ENCODE measurements at regions not wholly inside any gene's neighbourhood (a gene's known extent, or its start where the extent isn't known, plus 50 kb on each side); places are given as distances from the start of the nearest gene placed in this dataset.
"Not testable (repeated sequence)": the region's sequence is repeated elsewhere in the genome, so short reads cannot be mapped to it uniquely, and the experiment has no call there.

DNA sequence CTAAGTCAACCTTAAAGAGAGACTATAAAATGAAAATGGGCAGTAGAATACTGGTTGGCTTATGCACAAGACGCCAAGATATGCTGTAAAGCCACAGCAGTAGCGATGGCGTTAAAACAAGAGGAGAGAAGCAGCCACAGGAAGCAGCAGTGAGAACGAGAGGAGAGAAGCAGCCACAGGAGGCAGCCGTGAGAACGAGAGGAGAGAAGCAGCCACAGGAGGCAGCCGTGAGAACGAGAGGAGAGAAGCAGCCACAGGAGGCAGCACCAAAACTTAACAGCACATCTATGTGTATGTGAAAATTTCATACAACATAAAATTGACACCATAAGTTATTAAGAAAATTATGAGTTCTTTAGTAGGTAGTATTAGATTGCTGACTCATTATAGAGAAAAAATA, 2318.6 kb upstream of the ACO1 start:
- no peak for DNase-seq (ENCODE audit: insufficient read length, low spot score)
- no peak for FAIRE-seq
- no peak for TF ChIP-seq CTCF (IDR thresholded peaks at IDR 0.05; ENCODE audit: insufficient read depth, missing control alignments)

DNA sequence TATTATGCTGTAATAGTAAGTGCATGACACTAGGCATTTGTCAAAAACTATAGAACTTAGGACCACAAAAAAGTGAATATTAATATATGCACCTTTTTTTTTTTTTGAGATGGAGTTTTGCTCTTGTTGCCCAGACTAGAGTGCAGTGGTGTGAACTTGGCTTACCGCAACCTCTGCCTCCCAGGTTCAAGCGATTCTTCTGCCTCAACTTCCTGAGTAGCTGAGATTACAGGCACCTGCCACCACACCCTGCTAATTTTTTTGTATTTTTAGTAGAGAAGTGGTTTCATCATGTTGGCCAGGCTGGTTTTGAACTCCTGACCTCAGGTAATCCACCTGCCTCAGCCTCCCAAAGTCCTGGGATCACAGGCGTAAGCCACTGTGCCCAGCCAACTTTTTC, 2315.2 kb upstream of the ACO1 start:
- not testable (repeated sequence) for DNase-seq (ENCODE audit: insufficient read length, low spot score); FAIRE-seq

DNA sequence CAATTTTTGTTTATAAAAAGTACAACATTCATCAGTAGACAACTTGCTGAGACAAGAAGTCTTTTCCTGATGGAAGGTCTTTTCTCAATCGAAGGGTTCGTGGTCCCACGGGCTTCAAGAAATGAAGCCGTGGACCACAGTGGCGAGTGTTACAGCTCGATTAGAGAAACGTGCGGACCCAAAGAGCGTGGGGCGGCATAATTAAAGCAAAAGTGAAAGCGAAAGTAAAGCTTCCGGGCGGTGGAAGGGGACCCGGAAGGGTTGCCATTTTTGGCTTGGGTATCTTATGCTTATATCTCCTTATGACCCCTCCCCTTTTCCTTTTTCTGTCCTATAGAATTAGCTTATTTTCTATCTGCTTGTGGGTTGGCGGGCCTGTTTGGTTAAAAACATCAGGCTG, 2309.4 kb upstream of the ACO1 start:
- TF ChIP-seq CTCF (IDR thresholded peaks at IDR 0.05; ENCODE audit: insufficient read depth, missing control alignments): no peak
- FAIRE-seq (no peak), DNase-seq (ENCODE audit: insufficient read length, low spot score) (no peak)

- FAIRE-seq: no peak
- DNase-seq (ENCODE audit: insufficient read length, low spot score): no peak
Measured at GRCh38 chr9:30075451-30076199, 2308.8 kb upstream of the ACO1 start.

DNA sequence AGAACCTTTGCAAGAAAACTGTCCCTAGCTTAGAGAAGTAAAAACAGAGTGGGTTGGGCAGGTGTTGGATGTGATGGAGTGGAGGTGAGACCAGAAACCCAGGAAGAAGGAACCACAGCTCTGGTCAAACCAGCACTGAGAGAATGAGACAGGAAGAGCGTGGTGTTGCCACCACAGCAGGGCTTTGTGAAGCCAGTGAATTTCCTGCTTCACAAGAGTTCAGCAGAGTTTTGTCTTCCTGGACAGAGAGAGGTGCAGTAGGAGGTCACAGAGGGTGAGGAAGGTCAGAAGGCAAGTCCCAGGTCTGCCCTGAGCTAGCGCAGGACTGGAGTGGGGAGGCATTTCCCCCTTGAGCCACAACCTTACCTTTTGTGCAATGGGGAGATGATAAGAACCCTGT, 2306.2 kb upstream of the ACO1 start:
- no peak for TF ChIP-seq CTCF (IDR thresholded peaks at IDR 0.05; ENCODE audit: insufficient read depth, missing control alignments)
- no peak for DNase-seq (ENCODE audit: insufficient read length, low spot score)
- no peak for FAIRE-seq

More at GRCh38 chr9:30075451-30076199, 2308.8 kb upstream of the ACO1 start:
- no peak for TF ChIP-seq CTCF (IDR thresholded peaks at IDR 0.05; ENCODE audit: insufficient read depth, missing control alignments)

DNA sequence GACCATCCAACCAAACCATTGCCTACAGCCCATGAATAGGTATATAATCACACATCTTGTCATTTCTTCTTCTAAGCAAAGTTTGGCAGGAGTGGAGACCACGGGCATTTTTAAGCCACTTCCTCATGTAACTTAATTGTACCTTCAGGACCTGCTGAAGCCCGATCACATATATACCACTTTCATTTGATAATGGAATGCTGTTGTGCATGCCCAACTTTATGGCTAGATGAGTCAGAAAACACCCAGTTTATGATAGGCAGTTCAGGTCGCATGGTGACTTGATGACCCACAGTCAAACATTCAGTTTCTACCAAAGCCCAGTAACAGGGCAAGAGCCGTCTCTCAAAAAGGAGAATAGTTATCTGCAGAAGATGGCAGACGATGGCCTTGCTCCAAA, 2295.0 kb upstream of the ACO1 start:
- no peak for TF ChIP-seq CTCF (IDR thresholded peaks at IDR 0.05; ENCODE audit: insufficient read depth, missing control alignments)
- FAIRE-seq (no peak), DNase-seq (ENCODE audit: insufficient read length, low spot score) (no peak)

DNA sequence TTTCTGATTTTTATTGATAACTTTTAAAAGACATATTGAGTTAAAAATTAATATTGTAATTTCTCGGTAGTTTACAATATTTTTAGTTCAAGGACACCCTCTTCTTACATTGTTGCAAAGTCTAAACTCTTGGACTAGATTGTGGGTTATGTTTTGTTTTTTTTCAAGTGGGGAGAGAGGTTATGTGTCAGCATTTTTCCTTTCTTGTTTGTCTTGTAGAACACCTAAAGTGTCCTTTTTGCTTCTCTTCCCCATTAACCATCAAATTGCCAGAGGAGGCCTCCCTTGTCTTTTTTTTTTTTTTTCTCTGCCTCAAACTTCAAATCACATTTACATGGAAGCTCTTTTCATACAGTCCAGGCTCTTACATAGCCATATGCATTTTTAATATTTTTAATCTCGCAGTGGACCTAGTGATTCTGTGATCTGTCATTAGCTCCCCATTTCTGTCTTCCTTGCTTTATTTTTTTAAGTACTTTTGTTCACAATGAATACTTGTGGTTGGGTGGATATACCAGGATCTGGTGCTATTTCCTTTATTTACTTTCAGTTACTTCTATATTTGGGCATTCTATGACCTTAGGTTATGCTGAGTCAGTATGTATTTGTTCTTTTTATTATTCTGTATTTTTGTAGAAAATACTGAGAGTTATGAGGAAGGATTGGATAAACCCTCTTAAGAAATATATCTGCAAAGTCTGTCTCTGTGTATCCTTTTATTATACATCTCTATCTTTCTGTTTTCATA, 2280.6 kb upstream of the ACO1 start:
- TF ChIP-seq CTCF (IDR thresholded peaks at IDR 0.05; ENCODE audit: insufficient read depth, missing control alignments): no peak
- DNase-seq (ENCODE audit: insufficient read length, low spot score) (no peak), FAIRE-seq (no peak)

DNA sequence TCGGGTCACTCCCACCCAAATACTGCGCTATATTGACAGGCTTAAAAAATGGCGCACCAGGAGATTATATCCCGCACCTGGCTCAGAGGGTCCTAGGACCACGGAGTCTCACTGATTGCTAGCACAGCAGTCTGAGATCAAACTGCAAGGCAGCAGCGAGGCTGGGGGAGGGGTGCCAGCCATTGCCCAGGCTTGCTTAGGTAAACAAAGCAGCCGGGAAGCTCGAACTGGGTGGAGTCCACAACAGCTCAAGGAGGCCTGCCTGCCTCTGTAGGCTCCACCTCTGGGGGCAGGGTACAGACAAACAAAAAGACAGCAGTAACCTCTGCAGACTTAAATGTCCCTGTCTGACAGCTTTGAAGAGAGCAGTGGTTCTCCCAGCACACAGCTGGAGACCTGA, 2277.3 kb upstream of the ACO1 start:
- not testable (repeated sequence) for DNase-seq (ENCODE audit: insufficient read length, low spot score); FAIRE-seq

Data from D721Med (cell line).